ENCODE measurements at regions not wholly inside any gene's neighbourhood (a gene's known extent, or its start where the extent isn't known, plus 50 kb on each side); places are given as distances from the start of the nearest gene placed in this dataset.

DNA sequence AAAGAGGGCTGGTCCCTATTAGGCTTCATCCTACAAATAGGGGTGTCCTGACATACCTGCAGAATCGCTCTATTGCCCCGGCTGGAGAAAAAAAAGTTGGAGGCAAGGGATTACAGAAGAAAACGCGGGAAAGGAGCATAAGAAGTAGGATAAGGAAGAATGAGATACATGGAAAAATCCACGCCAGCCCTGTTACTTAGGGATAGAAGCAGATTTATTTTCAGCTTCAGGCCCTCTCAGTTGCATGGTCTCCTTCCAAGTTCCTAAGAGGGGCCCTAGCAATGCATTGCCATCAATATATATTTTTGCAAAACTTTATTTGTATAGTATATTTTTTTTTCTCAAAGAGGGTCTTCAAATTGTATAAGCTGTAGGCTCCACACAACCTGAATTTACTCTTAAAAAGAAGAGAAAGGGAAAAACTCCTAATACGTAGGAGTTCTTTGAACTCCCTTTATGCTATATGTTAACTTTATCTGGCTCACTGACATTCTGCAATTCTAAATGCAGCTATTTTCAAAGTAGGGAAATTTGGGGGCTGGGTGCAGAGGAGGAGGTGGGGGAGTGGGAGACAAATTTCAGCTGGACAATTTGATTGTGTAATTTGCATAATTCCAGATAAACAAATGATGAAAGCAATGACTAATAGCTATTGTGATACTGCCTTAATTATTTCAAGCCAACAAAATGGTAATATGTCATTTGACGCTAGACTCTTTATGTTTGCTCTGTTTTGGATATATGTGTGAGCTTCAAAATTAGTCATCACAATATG, 137.7 kb upstream of the TRHDE start (continued):
- TF ChIP-seq, protein P1, sequence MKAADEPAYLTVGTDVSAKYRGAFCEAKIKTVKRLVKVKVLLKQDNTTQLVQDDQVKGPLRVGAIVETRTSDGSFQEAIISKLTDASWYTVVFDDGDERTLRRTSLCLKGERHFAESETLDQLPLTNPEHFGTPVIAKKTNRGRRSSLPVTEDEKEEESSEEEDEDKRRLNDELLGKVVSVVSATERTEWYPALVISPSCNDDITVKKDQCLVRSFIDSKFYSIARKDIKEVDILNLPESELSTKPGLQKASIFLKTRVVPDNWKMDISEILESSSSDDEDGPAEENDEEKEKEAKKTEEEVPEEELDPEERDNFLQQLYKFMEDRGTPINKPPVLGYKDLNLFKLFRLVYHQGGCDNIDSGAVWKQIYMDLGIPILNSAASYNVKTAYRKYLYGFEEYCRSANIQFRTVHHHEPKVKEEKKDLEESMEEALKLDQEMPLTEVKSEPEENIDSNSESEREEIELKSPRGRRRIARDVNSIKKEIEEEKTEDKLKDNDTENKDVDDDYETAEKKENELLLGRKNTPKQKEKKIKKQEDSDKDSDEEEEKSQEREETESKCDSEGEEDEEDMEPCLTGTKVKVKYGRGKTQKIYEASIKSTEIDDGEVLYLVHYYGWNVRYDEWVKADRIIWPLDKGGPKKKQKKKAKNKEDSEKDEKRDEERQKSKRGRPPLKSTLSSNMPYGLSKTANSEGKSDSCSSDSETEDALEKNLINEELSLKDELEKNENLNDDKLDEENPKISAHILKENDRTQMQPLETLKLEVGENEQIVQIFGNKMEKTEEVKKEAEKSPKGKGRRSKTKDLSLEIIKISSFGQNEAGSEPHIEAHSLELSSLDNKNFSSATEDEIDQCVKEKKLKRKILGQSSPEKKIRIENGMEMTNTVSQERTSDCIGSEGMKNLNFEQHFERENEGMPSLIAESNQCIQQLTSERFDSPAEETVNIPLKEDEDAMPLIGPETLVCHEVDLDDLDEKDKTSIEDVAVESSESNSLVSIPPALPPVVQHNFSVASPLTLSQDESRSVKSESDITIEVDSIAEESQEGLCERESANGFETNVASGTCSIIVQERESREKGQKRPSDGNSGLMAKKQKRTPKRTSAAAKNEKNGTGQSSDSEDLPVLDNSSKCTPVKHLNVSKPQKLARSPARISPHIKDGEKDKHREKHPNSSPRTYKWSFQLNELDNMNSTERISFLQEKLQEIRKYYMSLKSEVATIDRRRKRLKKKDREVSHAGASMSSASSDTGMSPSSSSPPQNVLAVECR (CRISPR knock-in tag; IDR thresholded peaks at IDR 0.05; ENCODE audit: borderline replicate concordance): no peak
- TF ChIP-seq PAWR (CRISPR knock-in tag; IDR thresholded peaks at IDR 0.05; ENCODE audit: borderline replicate concordance): no peak

DNA sequence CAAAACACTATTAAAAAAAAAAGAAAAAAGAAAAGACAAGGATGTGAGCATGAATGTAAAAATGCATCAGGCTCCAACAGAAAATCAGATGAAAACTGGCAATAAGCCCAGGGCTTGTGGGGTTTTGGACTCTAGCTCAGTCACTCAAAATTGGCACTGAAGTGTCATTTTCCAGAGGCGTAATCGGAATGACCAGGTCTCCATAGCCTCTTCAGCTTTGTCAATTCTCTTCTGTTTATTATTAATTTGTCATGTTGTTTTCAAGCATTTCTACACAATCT, 137.2 kb upstream of the TRHDE start:
- no peak for TF ChIP-seq AHR (CRISPR knock-in tag; IDR thresholded peaks at IDR 0.05)
- no peak for TF ChIP-seq ZNF562 (CRISPR knock-in tag; IDR thresholded peaks at IDR 0.05; ENCODE audit: borderline replicate concordance)
- TF ChIP-seq ZNF510 (CRISPR knock-in tag; IDR thresholded peaks at IDR 0.05; ENCODE audit: low read depth): no peak
- WGBS (ENCODE audit: low lambda C conversion rate): 21% methylated on average over 2 of the region's 2 CpGs
- no peak overlapping the region for H3K9ac ChIP-seq (ENCODE audit: insufficient read depth, low read depth, low read length)
- intact Hi-C loops (cut with micrococcal nuclease; ENCODE audit: unreplicated experiment) (no loop called here), in situ Hi-C loops (cut with HindIII; ENCODE audit: extremely low pct_ligation_motif_present, low pct_unique_long_range_greater_than_20kb) (no loop called here)
- H4K20me1 ChIP-seq (ENCODE audit: insufficient read depth, low read length): no peaks in the 10 kb centered on the region
- FAIRE-seq (no peak), ATAC-seq (no peak), DNase-seq (ENCODE audit: low spot score) (no peak)
- H3K27me3 ChIP-seq (ENCODE audit: control insufficient read depth in 1 of 2, insufficient read depth in 2 of 2, low read length in 2 of 2): peaks cover 0 to 3% of the 10 kb centered on the region in 2 experiments; a peak in 1 of 5 replicates
- H2AFZ ChIP-seq (ENCODE audit: low read length): no peak overlapping the region
- H3K27ac ChIP-seq (ENCODE audit: extremely low read length, insufficient read depth, low read length): no peak overlapping the region
- H3K4me2 ChIP-seq (ENCODE audit: low read depth, low read length): no peak overlapping the region
- no peaks in the 10 kb centered on the region for H3K4me1 ChIP-seq (ENCODE audit: insufficient read depth, low read length)
- H3K36me3 ChIP-seq (replicated peaks in 1 of 2; ENCODE audit: control insufficient read depth in 1 of 2, insufficient read depth in 2 of 2, low read length in 2 of 2): no peaks in the 10 kb centered on the region
- no peaks in the 10 kb centered on the region for H3K79me2 ChIP-seq (ENCODE audit: insufficient read depth, low read length)
- BruUV-seq (replicated peaks): no TSS peak
- H3K9me3 ChIP-seq (ENCODE audit: low read length): no peaks in the 10 kb centered on the region
- H3K4me3 ChIP-seq (replicated peaks in 1 of 3; ENCODE audit: insufficient read depth in 1 of 3, low read depth in 2 of 3, low read length in 3 of 3): no peak overlapping the region
- ChIA-PET CTCF (ENCODE audit: low intra/inter-chr PET ratio, low total read pairs) (no interaction called here), POLR2A (no interaction called here)

Measured in HepG2 (cell line).